ENCODE measurements at regions not wholly inside any gene's neighbourhood (a gene's known extent, or its start where the extent isn't known, plus 50 kb on each side); places are given as distances from the start of the nearest gene placed in this dataset.
"Not testable (repeated sequence)": the region's sequence is repeated elsewhere in the genome, so short reads cannot be mapped to it uniquely, and the experiment has no call there.

GRCh38 chr4:132266374-132266773 is 882.7 kb upstream of the PCDH10 start:
- no peak for DNase-seq (ENCODE audit: low spot score)

- no peak for DNase-seq (ENCODE audit: low spot score)
Measured at GRCh38 chr4:132267321-132267720, 881.8 kb upstream of the PCDH10 start.

DNA sequence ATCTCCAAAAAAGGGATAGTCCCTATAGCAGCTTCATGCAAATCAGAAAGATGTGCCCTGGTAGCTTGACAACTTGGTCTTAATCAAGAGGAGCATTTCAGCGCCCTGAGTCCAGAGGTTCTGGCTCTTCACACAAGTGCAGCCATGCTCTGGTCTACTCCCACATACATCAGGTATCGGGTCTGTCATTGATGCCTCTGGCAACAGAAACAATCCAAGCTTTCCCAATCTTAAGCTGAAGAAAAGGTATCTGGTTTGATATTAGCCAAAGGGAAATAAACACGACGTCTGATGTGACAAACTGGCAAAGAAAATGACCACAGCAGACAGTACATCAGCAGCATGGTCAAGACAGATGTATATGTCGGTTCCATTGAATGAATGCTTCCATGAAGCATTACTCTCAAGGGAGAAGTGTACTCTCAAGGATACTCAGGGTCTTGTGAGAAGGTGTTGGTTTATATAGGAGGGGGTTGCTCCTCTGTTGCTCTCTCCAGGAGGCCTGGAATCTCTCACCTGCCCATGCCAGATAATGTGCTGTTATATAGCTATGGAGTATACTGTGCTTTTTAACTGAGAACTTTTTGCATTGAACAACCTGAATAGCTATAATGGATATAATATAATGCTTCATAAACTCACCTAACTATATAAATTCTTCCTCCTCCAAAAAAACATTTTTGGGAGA is 879.6 kb upstream of the PCDH10 start:
- no peak for DNase-seq (ENCODE audit: low spot score)

- no peak for DNase-seq (ENCODE audit: low spot score)
Measured at GRCh38 chr4:132275583-132276121, 873.4 kb upstream of the PCDH10 start.

GRCh38 chr4:132276185-132276584 is 872.9 kb upstream of the PCDH10 start:
- no peak for DNase-seq (ENCODE audit: low spot score)

GRCh38 chr4:132276989-132277388 is 872.1 kb upstream of the PCDH10 start:
- no peak for DNase-seq (ENCODE audit: low spot score)

DNA sequence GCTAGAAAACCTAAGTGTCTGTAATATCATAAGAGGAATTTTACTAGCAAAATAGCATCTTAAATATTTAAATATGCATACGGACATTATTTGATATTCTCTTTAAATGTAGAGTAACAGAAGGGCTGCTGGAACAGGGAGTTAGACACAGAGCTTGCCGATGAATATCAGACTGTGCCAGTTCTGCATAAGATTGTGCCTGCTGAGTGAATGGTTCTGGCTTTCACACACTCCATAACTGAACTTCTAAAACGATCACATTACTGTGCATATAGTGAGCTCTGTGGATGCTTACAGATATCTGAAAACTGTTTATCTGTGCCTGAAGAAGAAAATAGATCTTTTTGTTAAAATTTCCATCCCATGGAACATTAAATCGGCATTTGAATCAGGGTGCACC is 867.4 kb upstream of the PCDH10 start:
- DNase-seq (ENCODE audit: low spot score): no peak

DNA sequence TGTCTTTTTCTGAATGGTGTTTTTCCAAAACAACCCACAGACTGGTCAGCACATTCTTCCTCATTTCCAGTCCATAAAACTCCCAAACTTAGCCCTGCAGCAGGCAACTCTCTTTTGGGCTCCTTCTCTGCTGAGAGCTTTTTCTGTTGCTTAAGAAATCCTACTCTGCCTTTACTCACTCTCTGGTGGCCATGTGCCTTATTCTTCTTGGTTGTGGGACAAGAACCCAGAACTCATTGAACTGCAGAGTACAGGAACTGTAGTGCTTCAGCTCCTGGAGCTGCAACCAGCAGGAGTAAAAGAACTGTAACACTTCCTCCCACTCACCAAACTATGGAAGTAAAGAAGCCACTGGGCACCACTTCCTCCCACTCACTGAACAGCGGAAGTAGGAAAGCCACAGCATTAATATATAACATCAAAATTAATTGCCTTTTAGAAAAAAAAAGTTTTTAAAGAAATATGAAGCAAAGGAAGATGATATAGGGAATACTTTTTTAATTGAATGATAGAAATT is 864.1 kb upstream of the PCDH10 start:
- DNase-seq (ENCODE audit: low spot score): no peak

DNA sequence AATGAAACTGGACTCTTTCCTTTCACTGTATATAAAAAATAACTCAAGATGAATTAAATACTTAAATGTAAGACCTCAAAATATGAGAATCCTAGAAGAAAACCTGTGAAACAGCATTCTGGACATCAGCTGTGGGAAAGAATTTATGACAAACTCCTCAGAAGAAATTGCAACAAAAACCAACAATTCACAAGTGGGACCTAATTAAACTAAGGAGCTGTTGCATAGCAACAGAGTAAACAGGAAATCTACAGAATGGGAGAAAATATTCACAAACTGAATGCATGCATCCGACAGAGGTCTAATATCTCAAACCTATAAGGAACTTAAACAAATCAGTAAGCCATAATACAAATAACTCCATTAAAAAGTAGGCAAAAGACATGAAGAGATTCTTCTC is 851.7 kb upstream of the PCDH10 start:
- DNase-seq (ENCODE audit: low spot score): no peak

DNA sequence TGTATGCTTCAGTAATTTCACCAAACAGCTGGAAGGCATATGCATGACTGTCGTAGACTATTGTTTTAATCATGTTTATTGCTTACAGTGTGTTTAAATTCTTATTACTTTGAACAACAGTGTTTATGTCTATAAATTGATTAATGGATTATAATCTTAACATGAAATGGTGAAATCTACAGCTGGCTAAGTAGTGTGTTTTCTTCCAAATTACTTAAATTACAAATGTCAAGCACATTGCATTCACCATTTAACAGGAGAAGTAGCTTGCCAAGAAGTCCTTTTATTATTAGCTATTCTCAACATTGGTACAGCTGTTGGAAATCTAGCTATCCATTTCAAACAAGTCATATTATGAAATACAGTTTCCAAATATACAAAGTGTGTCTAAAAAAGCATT is 849.3 kb upstream of the PCDH10 start:
- DNase-seq (ENCODE audit: low spot score): no peak

GRCh38 chr4:132312521-132312920 is 836.6 kb upstream of the PCDH10 start:
- no peak for DNase-seq (ENCODE audit: low spot score)

DNA sequence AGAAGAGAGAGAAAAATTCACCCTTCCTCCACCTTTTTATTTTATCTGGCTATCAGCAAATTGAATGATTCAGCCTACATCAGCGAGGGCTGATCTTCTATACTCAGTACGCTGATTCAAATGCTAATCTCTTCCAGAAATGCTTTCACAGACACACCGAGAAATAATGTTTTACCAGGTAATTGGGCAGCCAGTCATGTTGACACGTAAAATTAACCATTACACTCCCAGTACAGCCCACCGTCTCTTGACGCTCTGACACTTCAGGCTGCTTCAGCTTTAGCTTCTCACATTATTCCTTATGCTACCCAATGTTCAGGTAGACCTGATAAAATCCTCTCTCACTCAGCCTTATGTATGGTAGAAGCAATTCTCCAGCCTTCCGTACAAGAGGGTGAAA is 835.2 kb upstream of the PCDH10 start:
- no peak for DNase-seq (ENCODE audit: low spot score)

- no peak for DNase-seq (ENCODE audit: low spot score)
Measured at GRCh38 chr4:132316738-132317137, 832.4 kb upstream of the PCDH10 start.

- DNase-seq (ENCODE audit: low spot score): no peak
Measured at GRCh38 chr4:132317923-132318322, 831.2 kb upstream of the PCDH10 start.

DNA sequence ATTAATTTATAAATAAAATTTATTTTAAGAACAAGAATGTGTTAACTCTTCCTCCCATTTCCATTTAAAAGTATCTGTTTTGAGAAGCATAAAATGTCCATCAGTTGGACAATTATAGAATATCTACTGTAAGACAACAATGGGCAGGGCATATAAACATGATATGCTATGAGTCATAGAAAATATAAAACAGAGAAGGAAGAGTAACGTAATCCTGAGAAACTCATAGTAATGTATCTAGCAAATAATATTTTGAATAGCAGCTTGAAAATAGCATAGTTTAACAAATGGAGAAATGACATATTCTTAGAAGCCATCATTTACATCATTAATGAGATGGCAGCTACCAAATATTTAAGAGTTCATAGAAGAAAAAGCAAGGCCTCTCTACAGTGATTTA is 820.3 kb upstream of the PCDH10 start:
- DNase-seq (ENCODE audit: low spot score): no peak

- DNase-seq (ENCODE audit: low spot score): no peak
Measured at GRCh38 chr4:132330994-132331393, 818.1 kb upstream of the PCDH10 start.

DNA sequence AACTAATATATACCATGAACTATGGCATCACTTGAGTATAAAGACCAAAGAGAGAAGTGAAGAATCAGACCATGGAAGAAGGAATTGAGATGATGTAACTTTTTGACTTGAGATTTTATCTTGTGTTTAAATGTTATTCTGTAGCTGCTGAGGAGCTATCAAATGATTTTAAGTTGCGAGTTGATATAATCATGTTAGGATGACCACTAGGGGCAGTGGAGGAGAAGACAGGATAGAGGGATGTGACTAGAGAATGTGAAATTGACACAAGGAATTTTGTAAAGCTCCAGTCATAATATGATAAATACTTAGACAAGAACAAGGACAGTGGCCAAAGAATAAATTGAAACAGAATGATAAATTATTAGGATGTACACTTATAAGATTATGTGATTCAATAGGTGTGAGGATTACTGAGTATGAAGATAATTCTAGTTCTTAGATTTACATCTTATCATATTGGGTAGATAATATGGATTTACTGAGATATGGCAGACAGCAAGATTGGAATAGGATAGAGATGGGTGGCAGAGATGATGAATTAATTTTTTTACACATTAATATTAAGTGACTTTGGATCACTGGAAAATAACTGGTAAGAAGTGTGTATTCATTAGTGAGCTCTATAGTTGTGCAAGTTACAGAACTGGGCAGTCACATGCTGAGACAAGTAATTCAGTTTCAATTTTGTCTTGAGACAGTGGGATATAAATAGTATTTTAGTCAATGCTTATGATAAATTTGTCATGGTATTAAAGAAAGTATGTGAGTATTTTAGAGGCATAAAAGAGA is 816.0 kb upstream of the PCDH10 start:
- DNase-seq (ENCODE audit: low spot score): no peak

- no peak for DNase-seq (ENCODE audit: low spot score)
Measured at GRCh38 chr4:132333724-132334047, 815.4 kb upstream of the PCDH10 start.

DNA sequence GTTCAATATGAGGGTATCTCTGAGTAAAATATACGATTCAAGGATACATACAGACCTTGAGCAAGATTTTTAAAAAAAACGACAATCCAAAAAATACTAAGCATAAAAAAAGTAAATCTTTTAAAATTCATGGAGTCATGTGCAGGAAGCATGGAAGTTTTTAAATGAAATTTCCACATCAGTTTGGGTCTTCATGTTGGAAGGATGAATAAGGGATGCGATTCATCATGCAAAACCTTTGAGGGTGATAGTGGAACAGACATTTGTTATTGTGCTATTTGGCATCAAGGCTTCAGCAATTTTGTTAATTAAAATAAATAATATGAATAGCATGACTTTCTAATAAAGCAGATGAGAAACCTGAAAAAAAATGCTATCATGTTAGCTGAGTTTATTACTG is 815.0 kb upstream of the PCDH10 start:
- no peak for DNase-seq (ENCODE audit: low spot score)

- DNase-seq (ENCODE audit: low spot score): no peak
Measured at GRCh38 chr4:132344924-132345828, 803.9 kb upstream of the PCDH10 start.

DNA sequence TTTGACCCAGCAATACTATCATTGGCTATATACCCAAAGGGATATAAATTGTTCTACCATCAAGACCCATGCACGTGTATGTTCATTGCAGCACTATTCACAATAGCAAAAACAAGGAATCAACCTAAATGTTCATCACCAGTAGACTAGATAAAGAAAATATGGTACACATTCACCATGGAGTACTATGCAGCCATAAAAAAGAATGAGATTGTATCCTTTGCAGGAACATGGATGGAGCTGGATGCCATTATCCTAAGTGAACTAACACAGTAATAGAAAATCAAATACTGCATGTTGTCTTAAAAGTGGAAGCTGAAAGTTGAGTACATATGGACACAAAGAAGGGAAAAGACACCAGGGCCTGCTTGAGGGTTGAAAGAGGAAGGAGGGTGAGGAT is 803.1 kb upstream of the PCDH10 start:
- no peak for DNase-seq (ENCODE audit: low spot score)

DNA sequence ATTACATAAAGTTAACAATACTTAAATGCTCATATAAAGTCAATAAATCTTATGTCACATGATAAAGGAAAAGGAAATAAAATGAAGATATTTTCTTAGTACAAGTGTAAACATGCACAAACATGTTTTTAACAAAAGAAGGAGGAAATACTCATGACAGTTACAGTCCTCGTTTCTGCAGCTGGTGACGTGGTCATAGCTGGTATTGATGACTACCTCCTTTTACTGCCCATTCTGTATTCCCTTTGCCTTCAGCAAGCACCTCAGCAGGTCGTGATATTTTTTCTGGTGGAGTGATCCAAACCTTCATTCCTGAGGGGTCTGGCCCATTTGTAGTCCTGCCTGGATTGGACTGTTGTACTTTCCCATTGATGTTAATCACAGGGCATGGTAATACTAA is 797.5 kb upstream of the PCDH10 start:
- not testable (repeated sequence) for DNase-seq (ENCODE audit: low spot score)

All from activated CD4-positive, alpha-beta T cell treated with anti-CD3 and anti-CD28 coated beads, Interleukin-2, Interleukin-4, amounts not matched to agents 100 ng/mL and 50 ng/mL, durations not matched to agents 16 hours and 8 hours (primary cell).